IPS DF 6.9 (cell line): ENCODE measurements at regions not wholly inside any gene's neighbourhood (a gene's known extent, or its start where the extent isn't known, plus 50 kb on each side); places are given as distances from the start of the nearest gene placed in this dataset.
"Not testable (repeated sequence)": the region's sequence is repeated elsewhere in the genome, so short reads cannot be mapped to it uniquely, and the experiment has no call there.

Experiments used
- DNase-seq: peaks from one replicate; pipeline ENCODE4 v3.0.0-alpha.2; 2013; ENCODE audit warnings: low read depth, low spot score
- H3K27ac ChIP-seq: one replicate; pipeline ENCODE4 v1.5.1; 2013; ENCODE audit warnings: low read length, control low read depth
- H3K27me3 ChIP-seq: 2 replicates; pipeline ENCODE4 v1.6.1; 2013; ENCODE audit warnings: mild to moderate bottlenecking, low read length; ENCODE audit not compliant: control insufficient read depth, insufficient read depth
- H3K36me3 ChIP-seq: 2 replicates; pipeline ENCODE4 v1.6.1; 2013; ENCODE audit warnings: low read length; ENCODE audit not compliant: control insufficient read depth, insufficient read depth
- H3K4me1 ChIP-seq: 2 replicates; pipeline ENCODE4 v1.6.1; 2013; ENCODE audit warnings: low read length; ENCODE audit not compliant: control insufficient read depth, insufficient read depth
- H3K4me3 ChIP-seq: 2 replicates; pipeline ENCODE4 v1.5.1; 2013; ENCODE audit warnings: mild to moderate bottlenecking, low read length
- H3K9me3 ChIP-seq: 2 replicates; pipeline ENCODE4 v1.6.1; 2013; ENCODE audit warnings: low read length, inconsistent platforms; ENCODE audit not compliant: control insufficient read depth, insufficient read depth
- WGBS: extraction: QIAGEN DNeasy Blood & Tissue Kit; methylation state at CpG from one replicate; pipeline ENCODE4 v1.1.7; 2013; ENCODE audit warnings: mixed read lengths, missing lambda C conversion rate; ENCODE audit not compliant: insufficient read length, insufficient coverage; 5-methylcytosine and 5-hydroxymethylcytosine counted together

GRCh38 chr22:48414651-48415050, 1413.0 kb downstream of the BRD1 start:
- no peaks in the 10 kb centered on the region for H3K4me1 ChIP-seq
- H3K9me3 ChIP-seq, result peaks cover 28% of the 10 kb centered on the region
- H3K36me3 ChIP-seq, result no peaks in the 10 kb centered on the region; the same call in 1 of the 2 replicates
- no peak overlapping the region for H3K27ac ChIP-seq
- no peak for DNase-seq
- no peak overlapping the region for H3K4me3 ChIP-seq
- no CpG with 5 or more reads among the region's 3 CpGs for WGBS
- no peaks in the 10 kb centered on the region for H3K27me3 ChIP-seq

- not testable (repeated sequence) for H3K4me1 ChIP-seq, DNase-seq, H3K36me3 ChIP-seq, H3K4me3 ChIP-seq, H3K27ac ChIP-seq, H3K27me3 ChIP-seq
- peaks cover 24% of the 10 kb centered on the region for H3K9me3 ChIP-seq
- no CpG with 5 or more reads among the region's 17 CpGs for WGBS
These were observed 1414.7 kb downstream of the BRD1 start for GRCh38 chr22:48412931-48413330.

GRCh38 chr22:48410536-48410935, 1417.1 kb downstream of the BRD1 start:
- peaks cover 18% of the 10 kb centered on the region for H3K9me3 ChIP-seq
- no peak overlapping the region for H3K4me3 ChIP-seq
- H3K27ac ChIP-seq, result no peak overlapping the region
- DNase-seq, result no peak
- no peaks in the 10 kb centered on the region for H3K27me3 ChIP-seq
- no peaks in the 10 kb centered on the region for H3K4me1 ChIP-seq
- H3K36me3 ChIP-seq, result no peaks in the 10 kb centered on the region; the same call in 1 of the 2 replicates
- no CpG with 5 or more reads among the region's 5 CpGs for WGBS

GRCh38 chr22:48407256-48407955, 1420.3 kb downstream of the BRD1 start:
- no peak for DNase-seq
- no CpG with 5 or more reads among the region's 8 CpGs for WGBS
- H3K4me3 ChIP-seq, result no peak overlapping the region
- no peaks in the 10 kb centered on the region; the same call in 1 of the 2 replicates for H3K36me3 ChIP-seq
- no peaks in the 10 kb centered on the region; the same call in 1 of the 2 replicates for H3K4me1 ChIP-seq
- peaks cover 31% of the 10 kb centered on the region for H3K9me3 ChIP-seq
- H3K27me3 ChIP-seq, result no peaks in the 10 kb centered on the region
- no peak overlapping the region for H3K27ac ChIP-seq

- DNase-seq, result no peak
- WGBS, result no CpG with 5 or more reads among the region's 4 CpGs
- H3K27me3 ChIP-seq, result no peaks in the 10 kb centered on the region
- H3K4me3 ChIP-seq, result no peak overlapping the region
- H3K27ac ChIP-seq, result no peak overlapping the region
- peaks cover 33% of the 10 kb centered on the region for H3K9me3 ChIP-seq
- no peaks in the 10 kb centered on the region; the same call in 1 of the 2 replicates for H3K4me1 ChIP-seq
- H3K36me3 ChIP-seq, result no peaks in the 10 kb centered on the region; the same call in 1 of the 2 replicates
These were observed 1421.5 kb downstream of the BRD1 start for GRCh38 chr22:48406161-48406560.

GRCh38 chr22:48405741-48406140, 1421.9 kb downstream of the BRD1 start:
- no peaks in the 10 kb centered on the region; the same call in 1 of the 2 replicates for H3K4me1 ChIP-seq
- no CpG with 5 or more reads among the region's 6 CpGs for WGBS
- peaks cover 31% of the 10 kb centered on the region for H3K9me3 ChIP-seq
- H3K4me3 ChIP-seq, result no peak overlapping the region
- H3K27ac ChIP-seq, result no peak overlapping the region
- H3K36me3 ChIP-seq, result no peaks in the 10 kb centered on the region; the same call in 1 of the 2 replicates
- no peaks in the 10 kb centered on the region for H3K27me3 ChIP-seq
- DNase-seq, result no peak

- Histone ChIP-seq H3K27me3 (no peaks in the 10 kb centered on the region), H3K4me1 (no peaks in the 10 kb centered on the region; the same call in 1 of the 2 replicates), H3K36me3 (no peaks in the 10 kb centered on the region; the same call in 1 of the 2 replicates), H3K27ac (no peak overlapping the region), H3K4me3 (no peak overlapping the region), H3K9me3 (peaks cover 28% of the 10 kb centered on the region)
- DNase-seq, result no peak
- WGBS, result no CpG with 5 or more reads among the region's 16 CpGs
These were observed 1422.7 kb downstream of the BRD1 start for GRCh38 chr22:48404801-48405447.

GRCh38 chr22:48403521-48404403, 1423.9 kb downstream of the BRD1 start:
- Histone ChIP-seq H3K4me1 (no peaks in the 10 kb centered on the region; the same call in 1 of the 2 replicates), H3K9me3 (peaks cover 28% of the 10 kb centered on the region), H3K27me3 (no peaks in the 10 kb centered on the region), H3K27ac (no peak overlapping the region), H3K4me3 (no peak overlapping the region), H3K36me3 (no peaks in the 10 kb centered on the region; the same call in 1 of the 2 replicates)
- no CpG with 5 or more reads among the region's 22 CpGs for WGBS
- no peak for DNase-seq

GRCh38 chr22:48402591-48403031, 1425.1 kb downstream of the BRD1 start:
- Histone ChIP-seq H3K27ac (no peak overlapping the region), H3K27me3 (no peaks in the 10 kb centered on the region), H3K4me1 (no peaks in the 10 kb centered on the region; the same call in 1 of the 2 replicates), H3K36me3 (no peaks in the 10 kb centered on the region; the same call in 1 of the 2 replicates), H3K9me3 (peaks cover 33% of the 10 kb centered on the region), H3K4me3 (no peak overlapping the region)
- DNase-seq, result no peak
- WGBS, result no CpG with 5 or more reads among the region's 21 CpGs

GRCh38 chr22:48401523-48401922, 1426.2 kb downstream of the BRD1 start:
- H3K27me3 ChIP-seq, H3K36me3 ChIP-seq, DNase-seq, H3K4me3 ChIP-seq, H3K27ac ChIP-seq, H3K4me1 ChIP-seq: not testable (repeated sequence)
- WGBS, result no CpG with 5 or more reads among the region's 1 CpG
- H3K9me3 ChIP-seq, result peaks cover 38% of the 10 kb centered on the region
